Gastrocnemius medialis (tissue), 4 donors: ENCODE measurements at regions not wholly inside any gene's neighbourhood (a gene's known extent, or its start where the extent isn't known, plus 50 kb on each side); places are given as distances from the start of the nearest gene placed in this dataset.

Experiments used
- ATAC-seq, 2 donors: fragments of 150-250 bp; one replicate each; pipeline ENCODE4 v1.9.1; 2016
- DNase-seq, 2 donors: peaks; one replicate each; pipeline ENCODE4 v3.0.0-alpha.2; 2019
- H3K27ac ChIP-seq, 4 donors: fragments of 200-600 bp; sonication (generic); 1 replicate in 1 of 4; 2 replicates in 3 of 4; pipeline ENCODE4 v1.5.1; 2016 to 2018; ENCODE audit warnings: mild to moderate bottlenecking in 2 of 4, moderate library complexity in 1 of 4
- H3K27me3 ChIP-seq, 3 donors: fragments of 200-600 bp; sonication (generic) in 2 of 3; 1 replicate in 1 of 3; 2 replicates in 2 of 3; pipeline versions ENCODE4 v1.5.1 to v1.6.0; 2016 to 2019; ENCODE audit warnings: mild to moderate bottlenecking in 1 of 3, moderate library complexity in 1 of 3
- H3K36me3 ChIP-seq, 2 donors: fragments of 200-600 bp; sonication (generic) in 1 of 2; one replicate each; pipeline ENCODE4 v1.5.1; 2017 to 2018
- H3K4me1 ChIP-seq, 2 donors: fragments of 200-600 bp; sonication (generic) in 1 of 2; one replicate each; pipeline ENCODE4 v1.5.1; 2016 to 2017; ENCODE audit warnings: mild to moderate bottlenecking in 2 of 2
- H3K4me3 ChIP-seq, 4 donors: fragments of 200-600 bp; sonication (generic) in 3 of 4; 1 replicate in 1 of 4; 2 replicates in 3 of 4; pipeline ENCODE4 v1.5.1; 2016 to 2019; ENCODE audit warnings: mild to moderate bottlenecking in 2 of 4
- H3K9me3 ChIP-seq, 3 donors: fragments of 200-600 bp; sonication (generic) in 2 of 3; 1 replicate in 1 of 3; 2 replicates in 2 of 3; pipeline ENCODE4 v1.5.1; 2016 to 2019
- POLR2A ChIP-seq, 2 donors: fragments of 450-650 bp; IDR thresholded peaks; one replicate each; pipeline ENCODE4 v1.6.1; 2017; ENCODE audit warnings: antibody characterized with exemption in 2 of 2, mild to moderate bottlenecking in 2 of 2, moderate library complexity in 2 of 2
- in situ Hi-C, 4 donors: fragments of 200-750 bp; cut with MboI; loops; one replicate each; pipeline versions ENCODE4 v1.15.0 to v1.8.0; 2017; ENCODE audit warnings: low sequenced_read_pairs in 4 of 4
- intact Hi-C: fragments of 100-400 bp; cut with DNase I; formaldehyde crosslinking; loops from one replicate; pipeline ENCODE4 v1.15.1; 2023; ENCODE audit warnings: low total_unique reads
- TF ChIP-seq, protein P1 (sequence below), 5 experiments: fragments of 450-650 bp in 3 of 5; fragments of 200-600 bp in 2 of 5; sonication (generic) in 2 of 5; IDR thresholded peaks in 4 of 5; conservative IDR thresholded peaks in 1 of 5; 1 replicate in 4 of 5; 2 replicates in 1 of 5; pipeline ENCODE4 v1.5.1; 2016 to 2019; ENCODE audit warnings: antibody characterized with exemption in 5 of 5, mild to moderate bottlenecking in 3 of 5, moderate library complexity in 3 of 5

DNA sequence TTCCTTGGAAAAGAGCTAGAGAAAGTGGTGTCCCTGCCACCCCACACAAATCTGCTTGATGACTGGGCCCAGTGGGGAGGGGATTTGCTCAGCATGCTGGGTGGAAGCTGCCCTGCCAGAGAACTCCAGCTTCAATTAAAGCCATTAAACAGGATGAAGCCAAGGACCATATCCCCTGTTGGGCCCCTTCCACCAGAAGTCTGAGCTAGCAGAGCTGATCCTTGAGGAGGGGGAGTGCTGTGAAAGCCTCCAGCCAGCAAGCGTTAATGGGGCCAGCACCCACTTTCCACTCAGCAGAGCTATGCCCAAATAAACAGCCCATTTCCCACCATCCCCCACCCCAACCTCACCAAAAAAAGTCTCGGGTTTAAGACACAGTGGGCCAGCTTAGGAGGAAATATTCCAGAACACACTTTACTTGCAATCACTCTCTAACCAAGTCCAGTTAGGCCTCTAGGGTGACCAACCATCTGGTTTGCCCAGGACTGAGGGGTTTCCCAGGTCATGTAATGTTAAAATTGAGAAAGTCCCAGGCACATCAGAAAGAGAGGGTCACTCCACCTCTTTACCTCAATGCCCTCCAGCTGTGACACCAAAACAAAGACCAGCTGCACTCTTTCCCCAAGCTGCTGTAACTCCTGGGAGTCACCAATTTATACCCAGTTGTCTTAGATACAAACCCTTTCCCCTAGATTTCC, 132.3 kb downstream of the FOXI3 start:
- Histone ChIP-seq H3K27ac (no peak overlapping the region), H3K9me3 (no peaks in the 10 kb centered on the region), H3K27me3 (no peaks in the 10 kb centered on the region), H3K4me1 (no peaks in the 10 kb centered on the region), H3K36me3 (no peaks in the 10 kb centered on the region), H3K4me3 (no peak overlapping the region)
- no peak for TF ChIP-seq POLR2A (IDR thresholded peaks at IDR 0.05)
- ATAC-seq = no peak
- intact Hi-C loops = no loop called here
- in situ Hi-C loops = no loop called here
- DNase-seq = no peak

DNA sequence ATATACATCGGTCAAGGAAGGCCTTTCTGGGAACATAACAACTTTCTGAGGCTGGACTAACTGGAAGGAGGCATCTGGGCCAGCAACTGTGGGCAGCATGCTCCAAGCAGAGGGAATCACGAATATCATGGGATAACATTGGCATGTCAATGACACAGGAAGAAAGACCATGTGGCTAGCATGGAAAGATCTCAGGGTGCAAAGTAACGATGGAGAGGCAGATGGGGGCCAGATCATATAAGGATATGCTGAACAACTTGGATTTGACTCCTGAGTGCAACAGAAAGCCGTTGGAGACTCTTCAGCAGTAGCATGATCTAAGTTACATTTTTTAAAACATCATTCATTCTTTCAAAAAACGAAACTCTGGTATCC, 133.6 kb downstream of the FOXI3 start:
- H3K27ac ChIP-seq = no peak overlapping the region
- DNase-seq (no peak), ATAC-seq (no peak)
- H3K9me3 ChIP-seq = no peaks in the 10 kb centered on the region
- no peaks in the 10 kb centered on the region for H3K27me3 ChIP-seq
- no peaks in the 10 kb centered on the region for H3K36me3 ChIP-seq
- intact Hi-C loops (no loop called here), in situ Hi-C loops (no loop called here)
- H3K4me3 ChIP-seq = no peak overlapping the region
- TF ChIP-seq POLR2A (IDR thresholded peaks at IDR 0.05) = no peak
- TF ChIP-seq, protein P1, sequence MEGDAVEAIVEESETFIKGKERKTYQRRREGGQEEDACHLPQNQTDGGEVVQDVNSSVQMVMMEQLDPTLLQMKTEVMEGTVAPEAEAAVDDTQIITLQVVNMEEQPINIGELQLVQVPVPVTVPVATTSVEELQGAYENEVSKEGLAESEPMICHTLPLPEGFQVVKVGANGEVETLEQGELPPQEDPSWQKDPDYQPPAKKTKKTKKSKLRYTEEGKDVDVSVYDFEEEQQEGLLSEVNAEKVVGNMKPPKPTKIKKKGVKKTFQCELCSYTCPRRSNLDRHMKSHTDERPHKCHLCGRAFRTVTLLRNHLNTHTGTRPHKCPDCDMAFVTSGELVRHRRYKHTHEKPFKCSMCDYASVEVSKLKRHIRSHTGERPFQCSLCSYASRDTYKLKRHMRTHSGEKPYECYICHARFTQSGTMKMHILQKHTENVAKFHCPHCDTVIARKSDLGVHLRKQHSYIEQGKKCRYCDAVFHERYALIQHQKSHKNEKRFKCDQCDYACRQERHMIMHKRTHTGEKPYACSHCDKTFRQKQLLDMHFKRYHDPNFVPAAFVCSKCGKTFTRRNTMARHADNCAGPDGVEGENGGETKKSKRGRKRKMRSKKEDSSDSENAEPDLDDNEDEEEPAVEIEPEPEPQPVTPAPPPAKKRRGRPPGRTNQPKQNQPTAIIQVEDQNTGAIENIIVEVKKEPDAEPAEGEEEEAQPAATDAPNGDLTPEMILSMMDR (IDR thresholded peaks at IDR 0.05 in 4 of 5, conservative IDR thresholded peaks at IDR 0.05 in 1 of 5) = no peak
- H3K4me1 ChIP-seq = no peaks in the 10 kb centered on the region

GRCh38 chr2:88318071-88318955, 134.2 kb downstream of the FOXI3 start:
- in situ Hi-C loops = no loop called here
- H3K36me3 ChIP-seq = no peaks in the 10 kb centered on the region
- intact Hi-C loops = no loop called here
- ATAC-seq (no peak), DNase-seq (no peak)
- H3K4me3 ChIP-seq = no peak overlapping the region
- no peaks in the 10 kb centered on the region for H3K9me3 ChIP-seq
- no peaks in the 10 kb centered on the region for H3K4me1 ChIP-seq
- no peak for TF ChIP-seq POLR2A (IDR thresholded peaks at IDR 0.05)
- TF ChIP-seq, protein P1 (IDR thresholded peaks at IDR 0.05 in 4 of 5, conservative IDR thresholded peaks at IDR 0.05 in 1 of 5) = no peak
- no peaks in the 10 kb centered on the region for H3K27me3 ChIP-seq
- no peak overlapping the region for H3K27ac ChIP-seq

DNA sequence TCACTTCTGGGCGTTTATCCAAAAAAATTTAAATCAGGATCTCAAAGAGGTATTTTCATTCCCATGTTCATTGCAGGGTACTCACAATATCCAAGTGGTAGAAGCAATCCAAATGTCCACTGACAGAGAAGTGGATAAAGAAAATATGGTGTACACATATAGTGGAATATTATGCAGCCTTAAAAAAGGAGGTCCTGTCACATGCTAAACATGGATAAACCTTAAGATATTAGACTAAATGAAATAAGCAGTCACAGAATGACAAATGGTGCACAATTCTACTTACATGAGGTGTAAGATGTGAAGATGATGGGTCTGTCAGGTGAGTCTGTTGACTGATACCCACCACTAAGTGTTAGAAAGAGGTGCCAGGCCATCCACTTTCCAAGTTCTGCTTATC, 140.6 kb downstream of the THNSL2 start:
- intact Hi-C loops (no loop called here), in situ Hi-C loops (no loop called here)
- Histone ChIP-seq H3K9me3 (no peaks in the 10 kb centered on the region), H3K4me1 (no peaks in the 10 kb centered on the region), H3K36me3 (no peaks in the 10 kb centered on the region), H3K4me3 (no peak overlapping the region), H3K27me3 (no peaks in the 10 kb centered on the region), H3K27ac (no peak overlapping the region)
- ATAC-seq (no peak), DNase-seq (no peak)
- TF ChIP-seq POLR2A (IDR thresholded peaks at IDR 0.05) = no peak
- TF ChIP-seq, protein P1 (IDR thresholded peaks at IDR 0.05 in 4 of 5, conservative IDR thresholded peaks at IDR 0.05 in 1 of 5) = no peak

DNA sequence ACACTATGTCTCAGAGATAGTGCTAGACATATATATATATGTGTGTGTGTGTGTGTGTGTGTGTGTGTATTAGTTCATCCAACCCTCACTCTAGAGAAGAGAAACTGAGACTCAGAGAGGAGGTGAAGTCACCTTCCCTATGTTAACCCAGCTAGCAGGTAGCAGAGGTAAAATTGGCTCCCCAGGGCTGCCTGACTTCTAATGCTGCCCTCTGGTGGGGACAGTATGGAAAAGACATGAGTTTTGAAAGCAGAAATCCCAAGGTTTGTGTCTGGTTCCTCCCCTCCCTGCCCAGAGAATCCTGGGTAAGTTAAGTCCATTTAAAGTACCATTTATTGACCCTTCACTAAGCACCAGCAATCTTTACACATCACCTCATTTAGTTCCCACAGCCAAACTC, 137.7 kb downstream of the THNSL2 start:
- TF ChIP-seq POLR2A (IDR thresholded peaks at IDR 0.05) = no peak
- TF ChIP-seq, protein P1 (IDR thresholded peaks at IDR 0.05 in 4 of 5, conservative IDR thresholded peaks at IDR 0.05 in 1 of 5) = no peak
- in situ Hi-C loops (no loop called here), intact Hi-C loops (no loop called here)
- Histone ChIP-seq H3K9me3 (no peaks in the 10 kb centered on the region), H3K36me3 (no peaks in the 10 kb centered on the region), H3K4me1 (no peaks in the 10 kb centered on the region), H3K4me3 (no peak overlapping the region), H3K27me3 (no peaks in the 10 kb centered on the region), H3K27ac (no peak overlapping the region)
- ATAC-seq (no peak), DNase-seq (no peak)
